ENCODE measurements at regions not wholly inside any gene's neighbourhood (a gene's known extent, or its start where the extent isn't known, plus 50 kb on each side); places are given as distances from the start of the nearest gene placed in this dataset.

DNA sequence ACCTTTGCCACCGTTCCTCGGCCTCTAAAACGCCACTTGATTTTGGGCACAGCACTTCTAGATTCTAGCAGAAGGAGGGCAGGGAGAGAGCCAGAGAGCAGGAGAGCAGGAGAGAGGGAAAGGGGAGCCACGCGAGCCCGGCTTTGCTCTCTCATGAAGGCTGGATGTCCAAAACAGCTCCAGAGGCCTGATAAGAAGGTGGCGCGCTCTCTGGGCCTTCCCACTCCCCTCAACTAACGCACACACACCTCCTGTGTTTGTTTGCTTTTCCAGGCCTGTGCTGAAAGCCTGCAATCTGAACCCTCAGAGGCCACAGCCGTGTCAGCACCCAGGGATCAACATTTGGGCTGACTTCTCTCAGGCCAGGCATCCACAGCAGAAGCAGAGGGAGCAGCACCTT lies 184.8 kb upstream of the SOX11 start:
- ChIA-PET POLR2A (no interaction called here), RAD21 (ENCODE audit: low non-redundant PET in 1 of 2, low total read pairs in 2 of 2, uncharacterized antibody in 2 of 2, unreplicated experiment in 2 of 2) (no interaction called here), CTCF (no interaction called here)
- H3K27me3 ChIP-seq (ENCODE audit: insufficient read depth, low read length): no peaks in the 10 kb centered on the region
- intact Hi-C loops (cut with micrococcal nuclease): no loop called here
- no peak overlapping the region for H3K4me3 ChIP-seq (replicated peaks in 1 of 2; ENCODE audit: low read depth in 1 of 2, low read length in 2 of 2)
- H3K36me3 ChIP-seq (ENCODE audit: control insufficient read depth in 1 of 2, insufficient read depth in 2 of 2, low read length in 2 of 2): no peaks in the 10 kb centered on the region
- DNase-seq (ENCODE audit: low read depth, low spot score): no peak
- H3K27ac ChIP-seq (ENCODE audit: low read depth, low read length): no peak overlapping the region
- H3K79me2 ChIP-seq (ENCODE audit: insufficient read depth, low read length): no peaks in the 10 kb centered on the region
- H3K9ac ChIP-seq (ENCODE audit: low read length): no peak overlapping the region
- H3K4me1 ChIP-seq (ENCODE audit: control insufficient read depth in 1 of 2, insufficient read depth in 2 of 2, low read length in 2 of 2): no peaks in the 10 kb centered on the region
- H3K9me2 ChIP-seq (ENCODE audit: insufficient read depth): no peaks in the 10 kb centered on the region
- peaks cover 12 to 34% of the 10 kb centered on the region in 2 experiments; a peak in 3 of 4 replicates for H3K9me3 ChIP-seq (ENCODE audit: control insufficient read depth in 1 of 2, insufficient read depth in 1 of 2, low read depth in 1 of 2, low read length in 2 of 2)
- TF ChIP-seq SIN3A (IDR thresholded peaks at IDR 0.05; ENCODE audit: low read depth) (no peak), ZNF274 (IDR thresholded peaks at IDR 0.05; ENCODE audit: low read depth, low read length) (no peak), EZH2phosphoT487 (IDR thresholded peaks at IDR 0.05; ENCODE audit: borderline replicate concordance) (no peak), JUND (IDR thresholded peaks at IDR 0.05) (no peak), EGR1 (IDR thresholded peaks at IDR 0.05; ENCODE audit: low read depth) (no peak), POLR2AphosphoS5 (IDR thresholded peaks at IDR 0.05; ENCODE audit: low read depth, low read length) (no peak)
- TF ChIP-seq, protein P1, sequence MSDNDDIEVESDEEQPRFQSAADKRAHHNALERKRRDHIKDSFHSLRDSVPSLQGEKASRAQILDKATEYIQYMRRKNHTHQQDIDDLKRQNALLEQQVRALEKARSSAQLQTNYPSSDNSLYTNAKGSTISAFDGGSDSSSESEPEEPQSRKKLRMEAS (IDR thresholded peaks at IDR 0.05): no peak
- TF ChIP-seq, protein P2, sequence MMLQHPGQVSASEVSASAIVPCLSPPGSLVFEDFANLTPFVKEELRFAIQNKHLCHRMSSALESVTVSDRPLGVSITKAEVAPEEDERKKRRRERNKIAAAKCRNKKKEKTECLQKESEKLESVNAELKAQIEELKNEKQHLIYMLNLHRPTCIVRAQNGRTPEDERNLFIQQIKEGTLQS (IDR thresholded peaks at IDR 0.05): no peak
- no peak overlapping the region for H3K4me2 ChIP-seq (ENCODE audit: low read length)
- H2AFZ ChIP-seq (ENCODE audit: low read depth, low read length, poor library complexity, severe bottlenecking): no peak overlapping the region
- no TSS peak for BruUV-seq (replicated peaks)
- no peak for ATAC-seq
- H4K20me1 ChIP-seq (ENCODE audit: insufficient read depth): no peaks in the 10 kb centered on the region

DNA sequence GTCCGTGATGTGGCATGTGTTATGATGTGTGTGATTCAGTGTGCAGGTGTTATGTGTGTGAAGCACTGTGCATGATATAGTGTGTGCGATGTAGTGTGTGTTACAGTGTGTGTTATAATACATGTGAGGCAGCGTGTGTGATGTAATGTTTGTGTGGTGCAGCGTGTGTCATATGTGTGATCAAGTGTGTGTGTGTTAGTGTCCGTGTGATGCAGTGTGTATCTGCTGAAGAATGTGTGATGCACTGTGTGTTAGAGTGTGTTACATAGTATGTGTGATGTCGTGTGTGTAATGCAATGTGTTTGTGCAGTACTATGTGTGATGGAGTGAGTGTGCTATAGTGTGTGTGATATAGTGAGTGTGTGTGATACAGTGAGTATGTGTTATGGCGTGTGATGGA lies 182.8 kb upstream of the SOX11 start:
- intact Hi-C loops (cut with micrococcal nuclease): no loop called here
- CTCF ChIA-PET: no interaction called here
- no peaks in the 10 kb centered on the region for H3K4me1 ChIP-seq (ENCODE audit: control insufficient read depth in 1 of 2, insufficient read depth in 2 of 2, low read length in 2 of 2)
- H3K27me3 ChIP-seq (ENCODE audit: insufficient read depth, low read length): no peaks in the 10 kb centered on the region
- no peaks in the 10 kb centered on the region for H4K20me1 ChIP-seq (ENCODE audit: insufficient read depth)
- RAD21 ChIA-PET (ENCODE audit: low non-redundant PET in 1 of 2, low total read pairs in 2 of 2, uncharacterized antibody in 2 of 2, unreplicated experiment in 2 of 2): no interaction called here
- DNase-seq (ENCODE audit: low read depth, low spot score) (no peak), ATAC-seq (no peak)
- no peaks in the 10 kb centered on the region for H3K36me3 ChIP-seq (ENCODE audit: control insufficient read depth in 1 of 2, insufficient read depth in 2 of 2, low read length in 2 of 2)
- H3K9ac ChIP-seq (ENCODE audit: low read length): no peak overlapping the region
- H3K9me2 ChIP-seq (ENCODE audit: insufficient read depth): no peaks in the 10 kb centered on the region
- H3K9me3 ChIP-seq (ENCODE audit: control insufficient read depth in 1 of 2, insufficient read depth in 1 of 2, low read depth in 1 of 2, low read length in 2 of 2): peaks cover 12 to 41% of the 10 kb centered on the region in 2 experiments; a peak in 3 of 4 replicates
- no peak overlapping the region for H2AFZ ChIP-seq (ENCODE audit: low read depth, low read length, poor library complexity, severe bottlenecking)
- no TSS peak for BruUV-seq (replicated peaks)
- no peak overlapping the region for H3K4me2 ChIP-seq (ENCODE audit: low read length)
- no peak overlapping the region for H3K4me3 ChIP-seq (replicated peaks in 1 of 2; ENCODE audit: low read depth in 1 of 2, low read length in 2 of 2)
- POLR2A ChIA-PET: no interaction called here
- no peaks in the 10 kb centered on the region for H3K79me2 ChIP-seq (ENCODE audit: insufficient read depth, low read length)
- no peak overlapping the region for H3K27ac ChIP-seq (ENCODE audit: low read depth, low read length)
- no peak for TF ChIP-seq ZFX (IDR thresholded peaks at IDR 0.05)
- no peak for TF ChIP-seq ELF1 (IDR thresholded peaks at IDR 0.05; ENCODE audit: borderline replicate concordance, low read depth)
- TF ChIP-seq, protein P3, sequence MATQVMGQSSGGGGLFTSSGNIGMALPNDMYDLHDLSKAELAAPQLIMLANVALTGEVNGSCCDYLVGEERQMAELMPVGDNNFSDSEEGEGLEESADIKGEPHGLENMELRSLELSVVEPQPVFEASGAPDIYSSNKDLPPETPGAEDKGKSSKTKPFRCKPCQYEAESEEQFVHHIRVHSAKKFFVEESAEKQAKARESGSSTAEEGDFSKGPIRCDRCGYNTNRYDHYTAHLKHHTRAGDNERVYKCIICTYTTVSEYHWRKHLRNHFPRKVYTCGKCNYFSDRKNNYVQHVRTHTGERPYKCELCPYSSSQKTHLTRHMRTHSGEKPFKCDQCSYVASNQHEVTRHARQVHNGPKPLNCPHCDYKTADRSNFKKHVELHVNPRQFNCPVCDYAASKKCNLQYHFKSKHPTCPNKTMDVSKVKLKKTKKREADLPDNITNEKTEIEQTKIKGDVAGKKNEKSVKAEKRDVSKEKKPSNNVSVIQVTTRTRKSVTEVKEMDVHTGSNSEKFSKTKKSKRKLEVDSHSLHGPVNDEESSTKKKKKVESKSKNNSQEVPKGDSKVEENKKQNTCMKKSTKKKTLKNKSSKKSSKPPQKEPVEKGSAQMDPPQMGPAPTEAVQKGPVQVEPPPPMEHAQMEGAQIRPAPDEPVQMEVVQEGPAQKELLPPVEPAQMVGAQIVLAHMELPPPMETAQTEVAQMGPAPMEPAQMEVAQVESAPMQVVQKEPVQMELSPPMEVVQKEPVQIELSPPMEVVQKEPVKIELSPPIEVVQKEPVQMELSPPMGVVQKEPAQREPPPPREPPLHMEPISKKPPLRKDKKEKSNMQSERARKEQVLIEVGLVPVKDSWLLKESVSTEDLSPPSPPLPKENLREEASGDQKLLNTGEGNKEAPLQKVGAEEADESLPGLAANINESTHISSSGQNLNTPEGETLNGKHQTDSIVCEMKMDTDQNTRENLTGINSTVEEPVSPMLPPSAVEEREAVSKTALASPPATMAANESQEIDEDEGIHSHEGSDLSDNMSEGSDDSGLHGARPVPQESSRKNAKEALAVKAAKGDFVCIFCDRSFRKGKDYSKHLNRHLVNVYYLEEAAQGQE (IDR thresholded peaks at IDR 0.05; ENCODE audit: low read depth): no peak
- TF ChIP-seq, protein P2 (IDR thresholded peaks at IDR 0.05): no peak
- TF ChIP-seq EZH2 (IDR thresholded peaks at IDR 0.05): no peak
- TF ChIP-seq, protein P4, sequence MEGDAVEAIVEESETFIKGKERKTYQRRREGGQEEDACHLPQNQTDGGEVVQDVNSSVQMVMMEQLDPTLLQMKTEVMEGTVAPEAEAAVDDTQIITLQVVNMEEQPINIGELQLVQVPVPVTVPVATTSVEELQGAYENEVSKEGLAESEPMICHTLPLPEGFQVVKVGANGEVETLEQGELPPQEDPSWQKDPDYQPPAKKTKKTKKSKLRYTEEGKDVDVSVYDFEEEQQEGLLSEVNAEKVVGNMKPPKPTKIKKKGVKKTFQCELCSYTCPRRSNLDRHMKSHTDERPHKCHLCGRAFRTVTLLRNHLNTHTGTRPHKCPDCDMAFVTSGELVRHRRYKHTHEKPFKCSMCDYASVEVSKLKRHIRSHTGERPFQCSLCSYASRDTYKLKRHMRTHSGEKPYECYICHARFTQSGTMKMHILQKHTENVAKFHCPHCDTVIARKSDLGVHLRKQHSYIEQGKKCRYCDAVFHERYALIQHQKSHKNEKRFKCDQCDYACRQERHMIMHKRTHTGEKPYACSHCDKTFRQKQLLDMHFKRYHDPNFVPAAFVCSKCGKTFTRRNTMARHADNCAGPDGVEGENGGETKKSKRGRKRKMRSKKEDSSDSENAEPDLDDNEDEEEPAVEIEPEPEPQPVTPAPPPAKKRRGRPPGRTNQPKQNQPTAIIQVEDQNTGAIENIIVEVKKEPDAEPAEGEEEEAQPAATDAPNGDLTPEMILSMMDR (IDR thresholded peaks at IDR 0.05 in 2 of 3, conservative IDR thresholded peaks at IDR 0.05 in 1 of 3; ENCODE audit: borderline replicate concordance in 1 of 3, insufficient read depth in 1 of 3, low read depth in 2 of 3, low read length in 2 of 3): no peak
- TF ChIP-seq EGR1 (IDR thresholded peaks at IDR 0.05; ENCODE audit: low read depth): no peak
- no peak for TF ChIP-seq YY1 (IDR thresholded peaks at IDR 0.05; ENCODE audit: extremely low read depth, insufficient replicate concordance, low read depth, low read length)
- TF ChIP-seq JUND (IDR thresholded peaks at IDR 0.05): no peak
- no peak for TF ChIP-seq EZH2phosphoT487 (IDR thresholded peaks at IDR 0.05; ENCODE audit: borderline replicate concordance)
- TF ChIP-seq FOSL1 (IDR thresholded peaks at IDR 0.05; ENCODE audit: low read depth): no peak
